Endothelial cell of umbilical vein (primary cell): ENCODE measurements at regions not wholly inside any gene's neighbourhood (a gene's known extent, or its start where the extent isn't known, plus 50 kb on each side); places are given as distances from the start of the nearest gene placed in this dataset.

Experiments
- BruUV-seq: library from RNA; stranded (reverse); fragments of 400-500 nt; replicated peaks from 2 replicates; lab custom pipeline; 2021; lab: Mats Ljungman, UMichigan
- CTCF ChIA-PET: fragments of 300-600, 350-600 bp; sonication (Branson Sonifier 250); formaldehyde crosslinking; loops from one replicate; lab custom pipeline; 2021; ENCODE audit warnings: antibody characterized with exemption, inconsistent platforms; lab: Charles Lee
- POLR2A ChIA-PET: fragments of 300-600, 350-600 bp; sonication (Branson Sonifier 250); formaldehyde crosslinking; loops from one replicate; lab custom pipeline; 2021; ENCODE audit warnings: antibody characterized with exemption, inconsistent platforms; lab: Charles Lee
- DNase-seq: peaks from one replicate; pipeline ENCODE4 v3.0.0-alpha.2; 2011; ENCODE audit warnings: low read depth, low spot score
- FAIRE-seq: peaks from 2 replicates; lab custom pipeline; 2011; peaks lifted over from hg19 to GRCh38; lab: Jason Lieb, UNC
- H2AFZ ChIP-seq: 2 replicates; pipeline ENCODE4 v1.6.0; 2012; ENCODE audit warnings: low read depth, low read length, control low read depth, inconsistent platforms
- H3K27ac ChIP-seq: 2 replicates; pipeline ENCODE4 v1.5.1; 2011; ENCODE audit warnings: low read depth, mild to moderate bottlenecking, control low read depth, low read length, moderate library complexity; ENCODE audit not compliant: insufficient read depth
- H3K27me3 ChIP-seq, 2 experiments: 2 replicates each; pipeline versions ENCODE4 v1.6.0 to v1.6.1; 2011; ENCODE audit warnings: low read length in 2 of 2, mixed read lengths in 1 of 2; ENCODE audit not compliant: control insufficient read depth in 2 of 2, insufficient read depth in 2 of 2
- H3K36me3 ChIP-seq, 2 experiments: 2 replicates in 1 of 2; 3 replicates in 1 of 2; pipeline ENCODE4 v1.5.1; 2011; ENCODE audit warnings: low read length in 2 of 2, mild to moderate bottlenecking in 1 of 2, moderate library complexity in 1 of 2; ENCODE audit not compliant: control insufficient read depth in 2 of 2, insufficient read depth in 2 of 2; ENCODE audit errors: extremely low read depth in 1 of 2
- H3K4me1 ChIP-seq: 3 replicates; pipeline ENCODE4 v1.5.1; 2011; ENCODE audit warnings: mild to moderate bottlenecking, low read length; ENCODE audit not compliant: control insufficient read depth, insufficient read depth; ENCODE audit errors: extremely low read depth
- H3K4me2 ChIP-seq: 2 replicates; pipeline ENCODE4 v1.6.1; 2011; ENCODE audit warnings: low read length, control low read depth, mixed read lengths; ENCODE audit not compliant: insufficient read depth
- H3K4me3 ChIP-seq, 3 experiments: fragments of 200-600 bp in 1 of 3; sonication (generic), shearing (Covaris generic) in 1 of 3; replicated peaks in 1 of 3; 2 replicates each; pipeline ENCODE4 v1.5.1; 2011 to 2016; ENCODE audit warnings: control low read depth in 3 of 3, low read length in 3 of 3, mild to moderate bottlenecking in 2 of 3, inconsistent platforms in 1 of 3, low read depth in 1 of 3, moderate library complexity in 1 of 3; ENCODE audit not compliant: insufficient read depth in 1 of 3
- H3K79me2 ChIP-seq: 2 replicates; pipeline ENCODE4 v1.6.0; 2012; ENCODE audit warnings: low read length, inconsistent platforms; ENCODE audit not compliant: control insufficient read depth, insufficient read depth
- H3K9ac ChIP-seq: replicated peaks from 2 replicates; pipeline ENCODE3; 2011; ENCODE audit warnings: low read length, control low read depth; ENCODE audit not compliant: insufficient read depth; ENCODE audit errors: extremely low read depth
- H3K9me1 ChIP-seq: replicated peaks from 3 replicates; pipeline ENCODE4 v1.6.0; 2011; ENCODE audit warnings: mild to moderate bottlenecking, low read length; ENCODE audit not compliant: control insufficient read depth, insufficient read depth; ENCODE audit errors: extremely low read depth
- H3K9me3 ChIP-seq: replicated peaks from 2 replicates; pipeline ENCODE4 v1.5.1; 2012; ENCODE audit warnings: low read length, inconsistent platforms; ENCODE audit not compliant: control insufficient read depth, insufficient read depth
- H4K20me1 ChIP-seq: replicated peaks from 2 replicates; pipeline ENCODE3; 2011; ENCODE audit warnings: mild to moderate bottlenecking, low read length; ENCODE audit not compliant: control insufficient read depth, insufficient read depth; ENCODE audit errors: extremely low read depth
- CTCF ChIP-seq, 2 donors: IDR thresholded peaks; 1 replicate in 1 of 2; 2 replicates in 1 of 2; pipeline ENCODE4 v1.5.1; 2011; ENCODE audit warnings: low read length in 2 of 2, mild to moderate bottlenecking in 2 of 2, moderate library complexity in 2 of 2, control low read depth in 1 of 2, inconsistent platforms in 1 of 2, low read depth in 1 of 2; ENCODE audit not compliant: insufficient read depth in 1 of 2; ENCODE audit errors: extremely low read depth in 1 of 2
- EZH2 ChIP-seq: IDR thresholded peaks from 2 replicates; pipeline ENCODE4 v1.6.1; 2012; ENCODE audit warnings: borderline replicate concordance, low read depth, mild to moderate bottlenecking, moderate library complexity, low read length, inconsistent platforms; ENCODE audit not compliant: severe bottlenecking
- FOS ChIP-seq: IDR thresholded peaks from 2 replicates; pipeline ENCODE4 v1.6.1; 2011; ENCODE audit warnings: mild to moderate bottlenecking, low read length, moderate library complexity, borderline replicate concordance; ENCODE audit not compliant: insufficient read depth
- GATA2 ChIP-seq: IDR thresholded peaks from 2 replicates; pipeline ENCODE4 v1.7.0; 2011; ENCODE audit warnings: low read depth, mild to moderate bottlenecking, moderate library complexity, mixed read lengths, low read length; ENCODE audit not compliant: insufficient read length, insufficient read depth
- JUN ChIP-seq: IDR thresholded peaks from 2 replicates; pipeline ENCODE4 v1.6.1; 2011; ENCODE audit warnings: borderline replicate concordance, low read depth; ENCODE audit not compliant: insufficient read length, insufficient read depth
- MAX ChIP-seq: IDR thresholded peaks from 2 replicates; pipeline ENCODE4 v1.6.1; 2011; ENCODE audit not compliant: insufficient read depth, insufficient read length
- MYC ChIP-seq: IDR thresholded peaks from one replicate; pipeline ENCODE4 v1.6.1; 2011; ENCODE audit warnings: mild to moderate bottlenecking, low read depth, low read length
- POLR2A ChIP-seq: IDR thresholded peaks from 2 replicates; pipeline ENCODE4 v1.6.1; 2012; ENCODE audit warnings: low read depth, mild to moderate bottlenecking, control low read depth, low read length
- POLR2AphosphoS5 ChIP-seq: IDR thresholded peaks from 2 replicates; pipeline ENCODE4 v1.6.1; 2012; ENCODE audit warnings: low read depth, mild to moderate bottlenecking, control low read depth, low read length, moderate library complexity; ENCODE audit not compliant: insufficient read depth
- dilution Hi-C: fragments of 300-500 bp; cut with MboI; formaldehyde crosslinking; loops from one replicate; pipeline ENCODE4 v1.15.0; 2019; ENCODE audit warnings: low sequenced_read_pairs; ENCODE audit not compliant: extremely low pct_ligation_motif_present
- intact Hi-C: fragments of 100-400 bp; cut with micrococcal nuclease; formaldehyde crosslinking; loops from one replicate; pipeline ENCODE4 v1.10.0; 2022

- no peak for DNase-seq
- ChIA-PET POLR2A (no interaction called here), CTCF (interaction anchor here (3.8 kb wide), 1 partner anchor 13 kb away, joined by 18 read pairs; no protein-coding TSS in a partner anchor)
- TF ChIP-seq MAX = no peak
- no peak for TF ChIP-seq EZH2
- no peak for TF ChIP-seq CTCF (IDR thresholded peaks at IDR 0.05; ENCODE audit: extremely low read depth in 1 of 2, insufficient read depth in 1 of 2, low read depth in 1 of 2, low read length in 2 of 2)
- TF ChIP-seq POLR2AphosphoS5 = no peak
- no peak for TF ChIP-seq JUN
- TF ChIP-seq FOS = no peak
- TF ChIP-seq GATA2 = no peak
- TF ChIP-seq POLR2A = no peak
- TF ChIP-seq MYC = no peak
- Histone ChIP-seq H3K4me2 (no peak overlapping the region), H3K27me3 (no peaks in the 10 kb centered on the region), H3K36me3 (no peaks in the 10 kb centered on the region), H4K20me1 (no peaks in the 10 kb centered on the region), H3K9me3 (no peaks in the 10 kb centered on the region), H3K9me1 (no peaks in the 10 kb centered on the region), H3K9ac (no peak overlapping the region), H2AFZ (no peak overlapping the region), H3K79me2 (no peaks in the 10 kb centered on the region), H3K4me3 (no peak overlapping the region), H3K4me1 (no peaks in the 10 kb centered on the region), H3K27ac (no peak overlapping the region)
- FAIRE-seq = no peak
- BruUV-seq = no TSS peak
- dilution Hi-C loops (no loop called here), intact Hi-C loops (no loop called here)
Observed at GRCh38 chr20:22465622-22466446, 118.5 kb downstream of the FOXA2 start.
